ENCODE measurements at regions not wholly inside any gene's neighbourhood (a gene's known extent, or its start where the extent isn't known, plus 50 kb on each side); places are given as distances from the start of the nearest gene placed in this dataset.

GRCh38 chr3:10740954-10741353, 75.1 kb upstream of the SLC6A11 start:
- no peak for TF ChIP-seq ARNTL (CRISPR knock-in tag; IDR thresholded peaks at IDR 0.05; ENCODE audit: borderline replicate concordance, low read depth)
- TF ChIP-seq POU6F1 (CRISPR knock-in tag; IDR thresholded peaks at IDR 0.05; ENCODE audit: borderline replicate concordance, low read depth) = no peak
- no peak for TF ChIP-seq CSDC2 (CRISPR knock-in tag; IDR thresholded peaks at IDR 0.05)
- no peak for TF ChIP-seq CSRNP3 (CRISPR knock-in tag; IDR thresholded peaks at IDR 0.05)
- no peak for TF ChIP-seq BACH2 (CRISPR knock-in tag; IDR thresholded peaks at IDR 0.05; ENCODE audit: borderline replicate concordance)
- TF ChIP-seq ZC3H10 (CRISPR knock-in tag; IDR thresholded peaks at IDR 0.05) = no peak
- TF ChIP-seq SNAI2 (CRISPR knock-in tag; IDR thresholded peaks at IDR 0.05) = no peak
- no peak for TF ChIP-seq PATZ1 (CRISPR knock-in tag; IDR thresholded peaks at IDR 0.05; ENCODE audit: borderline replicate concordance)
- no peak for TF ChIP-seq ZFP3 (CRISPR knock-in tag; IDR thresholded peaks at IDR 0.05)
- TF ChIP-seq TCF4 (CRISPR knock-in tag; IDR thresholded peaks at IDR 0.05; ENCODE audit: borderline replicate concordance) = no peak
- TF ChIP-seq ZNF70 (CRISPR knock-in tag; IDR thresholded peaks at IDR 0.05) = no peak
- TF ChIP-seq ZFP30 (CRISPR knock-in tag; IDR thresholded peaks at IDR 0.05) = no peak
- no peak for TF ChIP-seq TOX (CRISPR knock-in tag; IDR thresholded peaks at IDR 0.05; ENCODE audit: borderline replicate concordance)
- no peak for ATAC-seq

- ATAC-seq = no peak
- TF ChIP-seq CSRNP3 (CRISPR knock-in tag; IDR thresholded peaks at IDR 0.05) (no peak), GLIS3 (CRISPR knock-in tag; IDR thresholded peaks at IDR 0.05) (no peak), TSHZ2 (CRISPR knock-in tag; IDR thresholded peaks at IDR 0.05) (no peak), CSDC2 (CRISPR knock-in tag; IDR thresholded peaks at IDR 0.05) (no peak), ZC3H10 (CRISPR knock-in tag; IDR thresholded peaks at IDR 0.05) (no peak), ZNF8 (CRISPR knock-in tag; IDR thresholded peaks at IDR 0.05) (no peak), ZNF565 (CRISPR knock-in tag; conservative IDR thresholded peaks at IDR 0.05; ENCODE audit: low read depth) (no peak), TCF4 (CRISPR knock-in tag; IDR thresholded peaks at IDR 0.05; ENCODE audit: borderline replicate concordance) (no peak), BACH2 (CRISPR knock-in tag; IDR thresholded peaks at IDR 0.05; ENCODE audit: borderline replicate concordance) (no peak), CREB5 (CRISPR knock-in tag; IDR thresholded peaks at IDR 0.05; ENCODE audit: low read depth) (no peak), ZNF70 (CRISPR knock-in tag; IDR thresholded peaks at IDR 0.05) (no peak), PPARA (CRISPR knock-in tag; IDR thresholded peaks at IDR 0.05; ENCODE audit: borderline replicate concordance) (no peak), RARB (CRISPR knock-in tag; IDR thresholded peaks at IDR 0.05) (no peak), PATZ1 (CRISPR knock-in tag; IDR thresholded peaks at IDR 0.05; ENCODE audit: borderline replicate concordance) (no peak), ZFP30 (CRISPR knock-in tag; IDR thresholded peaks at IDR 0.05) (no peak), ISL1 (CRISPR knock-in tag; IDR thresholded peaks at IDR 0.05) (no peak), OSR1 (CRISPR knock-in tag; IDR thresholded peaks at IDR 0.05) (no peak)
Observed at GRCh38 chr3:10741891-10742671, 73.9 kb upstream of the SLC6A11 start.
